ENCODE measurements at regions not wholly inside any gene's neighbourhood (a gene's known extent, or its start where the extent isn't known, plus 50 kb on each side); places are given as distances from the start of the nearest gene placed in this dataset.
"Not testable (repeated sequence)": the region's sequence is repeated elsewhere in the genome, so short reads cannot be mapped to it uniquely, and the experiment has no call there.

DNA sequence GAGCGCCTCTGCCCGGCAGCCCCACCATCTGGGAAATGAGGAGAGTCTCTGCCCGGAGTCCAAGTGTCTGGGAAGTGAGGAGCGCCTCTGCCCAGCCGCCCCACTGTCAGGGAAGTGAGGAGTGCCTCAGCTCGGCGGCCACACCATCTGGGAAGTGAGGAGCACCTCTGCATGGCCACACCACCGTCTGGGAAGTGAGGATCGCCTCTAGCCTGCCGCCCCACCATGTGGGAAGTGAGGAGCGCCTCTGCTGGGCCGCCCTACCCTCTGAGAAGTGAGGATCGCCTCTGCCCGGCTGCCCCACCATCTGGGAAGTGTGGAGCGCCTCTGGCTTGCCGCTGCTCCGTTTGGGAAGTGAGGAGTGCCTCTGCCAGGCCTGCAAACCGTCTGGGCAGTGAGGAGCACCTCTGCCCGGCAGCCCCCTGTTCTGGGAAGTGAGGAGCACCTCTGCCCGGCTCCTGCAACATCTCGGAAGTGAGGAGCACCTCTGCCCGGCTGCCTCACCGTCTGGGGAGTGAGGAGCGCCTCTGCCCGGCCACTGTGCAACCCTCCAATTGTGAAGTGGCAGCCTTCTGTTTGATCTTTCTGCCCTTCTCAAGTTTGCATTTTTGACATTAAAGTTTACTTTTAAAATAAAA lies 60.8 kb upstream of the CEACAM21 start:
- TF ChIP-seq CTCF (IDR thresholded peaks at IDR 0.05; ENCODE audit: insufficient read depth, low read depth, low read length, missing control alignments): no peak
- no peak for DNase-seq (ENCODE audit: low read depth)

DNA sequence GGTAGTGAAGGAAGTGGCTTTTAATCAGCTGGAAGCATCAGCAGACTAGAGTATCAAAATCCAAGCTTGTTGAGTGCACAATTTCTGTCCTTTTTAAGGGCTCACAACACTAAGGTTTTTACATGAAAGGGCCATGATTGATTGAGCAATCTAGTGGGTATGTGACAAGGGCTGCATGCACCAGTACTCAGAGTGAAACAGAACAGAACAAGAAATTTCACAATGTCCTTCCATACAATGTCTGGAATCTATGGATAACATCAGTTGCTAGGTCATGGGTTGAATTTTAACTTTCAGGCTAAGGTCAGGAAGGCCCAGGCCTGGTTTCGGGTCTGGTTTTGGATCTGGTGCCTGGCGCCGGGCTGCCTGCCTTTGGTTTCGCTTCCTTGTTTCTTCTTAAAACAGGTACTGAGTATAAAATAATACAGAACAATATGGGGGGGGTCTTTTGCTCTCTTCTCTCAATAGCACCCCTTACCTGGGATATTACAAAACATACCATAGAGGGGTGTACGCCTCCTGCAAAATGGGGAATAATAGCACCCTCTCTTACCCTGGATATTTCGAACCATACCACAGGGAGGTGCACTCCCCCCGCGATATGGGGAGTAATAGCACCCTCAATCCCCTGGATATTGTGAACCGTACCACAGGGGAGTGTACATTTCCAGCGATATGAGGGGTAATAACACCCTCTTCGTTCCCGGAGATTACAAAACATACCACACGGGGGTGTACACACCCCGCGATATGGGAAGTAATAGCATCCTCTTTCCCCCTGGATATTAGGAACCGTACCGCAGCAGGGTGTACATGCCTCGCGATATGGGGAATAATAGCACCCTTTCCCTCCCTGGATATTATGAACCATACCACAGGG lies 59.4 kb upstream of the CEACAM21 start:
- H3K4me3 ChIP-seq (ENCODE audit: low read depth, low read length): not testable (repeated sequence)
- peak; percentile 16 for TF ChIP-seq CTCF (IDR thresholded peaks at IDR 0.05; ENCODE audit: insufficient read depth, low read depth, low read length, missing control alignments)
- DNase-seq (ENCODE audit: low read depth): peak; percentile 48

More for the DNA sequence above, 60.8 kb upstream of the CEACAM21 start:
- H3K4me3 ChIP-seq (ENCODE audit: low read depth, low read length): no peak overlapping the region

DNA sequence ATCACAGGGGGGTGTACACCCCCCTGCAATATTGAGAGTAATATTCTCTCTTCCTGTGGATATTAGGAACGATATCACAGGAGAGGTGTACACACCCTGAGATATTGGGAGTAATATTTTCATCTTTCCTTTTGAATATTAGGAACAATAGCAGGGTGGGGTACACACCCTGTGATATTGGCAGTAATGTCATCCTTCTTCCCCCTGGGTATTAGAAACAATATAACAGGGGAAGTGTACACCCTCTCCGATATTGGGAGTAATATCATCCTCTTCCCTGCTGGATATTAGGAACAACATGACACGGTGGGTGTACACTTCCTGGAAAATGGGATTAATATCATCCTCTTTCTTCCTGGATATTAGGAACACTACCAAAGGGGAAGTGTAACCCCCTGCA lies 57.8 kb upstream of the CEACAM21 start:
- no peak for TF ChIP-seq CTCF (IDR thresholded peaks at IDR 0.05; ENCODE audit: insufficient read depth, low read depth, low read length, missing control alignments)
- no peak overlapping the region for H3K4me3 ChIP-seq (ENCODE audit: low read depth, low read length)
- DNase-seq (ENCODE audit: low read depth): no peak

DNA sequence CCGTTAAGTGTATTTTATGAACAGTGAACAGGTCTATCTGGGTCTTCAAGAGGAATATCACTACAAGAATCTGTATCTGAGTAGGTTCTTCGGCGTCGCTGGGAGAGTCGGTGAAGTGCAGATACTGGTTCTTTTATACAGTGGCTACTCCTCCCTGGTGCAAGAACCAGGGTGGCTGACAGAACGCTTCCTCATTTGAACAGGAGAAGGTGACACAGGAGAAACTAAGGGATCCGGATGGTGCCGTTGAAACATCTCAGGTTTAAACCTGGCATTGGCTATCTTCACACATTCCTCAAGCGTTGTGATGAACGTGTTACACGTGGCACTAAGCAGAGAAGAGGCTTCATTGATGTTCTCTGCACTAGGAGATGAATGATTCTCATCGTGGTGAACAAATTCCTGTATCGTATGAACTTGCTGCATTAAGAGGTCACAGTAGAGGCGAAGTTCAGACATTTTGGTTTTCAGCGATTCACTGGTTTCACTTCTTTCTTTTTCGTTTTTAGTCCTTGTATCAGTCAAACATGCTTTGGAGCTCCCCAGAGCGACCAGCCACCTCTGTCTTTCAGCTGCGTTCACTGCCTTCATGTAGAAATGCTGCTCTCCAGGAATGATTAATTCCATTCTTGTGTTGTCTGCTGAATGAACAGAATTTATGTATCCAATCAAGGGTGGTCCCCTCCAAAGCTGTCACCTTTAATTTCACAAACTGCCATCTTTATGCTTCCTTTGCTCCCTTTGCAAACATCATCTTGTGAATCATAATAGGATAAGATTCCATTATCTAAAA lies 54.6 kb upstream of the CEACAM21 start:
- peak; percentile 71 for DNase-seq (ENCODE audit: low read depth)
- H3K4me3 ChIP-seq (ENCODE audit: low read depth, low read length): peak overlapping the region; percentile 46

DNA sequence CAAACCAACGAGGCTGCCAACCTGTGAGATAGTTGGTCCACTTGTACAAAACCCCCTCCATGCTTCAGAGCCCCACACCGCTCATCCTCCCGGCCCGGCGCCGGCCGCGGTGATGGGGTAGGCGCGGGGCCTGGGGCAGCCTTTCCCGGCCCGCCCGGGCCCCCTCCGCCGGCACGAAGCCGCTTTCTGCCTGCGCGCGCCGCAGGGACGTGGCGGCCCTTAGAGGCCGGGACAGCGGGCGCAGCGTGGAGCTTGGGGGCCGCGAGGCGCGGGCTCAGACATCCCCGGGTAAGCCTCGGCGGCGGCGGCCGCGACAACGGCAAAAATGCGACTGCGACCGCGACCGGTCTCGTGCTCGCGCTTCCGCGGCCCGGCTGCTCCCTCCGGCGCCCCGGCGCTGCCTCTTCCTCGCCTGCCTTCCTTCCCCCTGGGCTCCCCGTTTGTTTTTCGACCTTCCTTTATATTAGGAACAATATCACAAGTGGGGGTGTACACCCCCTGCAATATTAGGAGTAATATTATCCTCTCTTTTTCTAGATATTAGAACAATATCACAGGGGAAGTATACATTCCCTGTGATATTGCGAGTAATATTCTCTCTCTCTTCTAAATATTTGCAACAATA lies 53.9 kb upstream of the CEACAM21 start:
- peak; percentile 42 for DNase-seq (ENCODE audit: low read depth)
- TF ChIP-seq CTCF (IDR thresholded peaks at IDR 0.05; ENCODE audit: insufficient read depth, low read depth, low read length, missing control alignments): no peak
- peak overlapping the region; percentile 46 for H3K4me3 ChIP-seq (ENCODE audit: low read depth, low read length)

DNA sequence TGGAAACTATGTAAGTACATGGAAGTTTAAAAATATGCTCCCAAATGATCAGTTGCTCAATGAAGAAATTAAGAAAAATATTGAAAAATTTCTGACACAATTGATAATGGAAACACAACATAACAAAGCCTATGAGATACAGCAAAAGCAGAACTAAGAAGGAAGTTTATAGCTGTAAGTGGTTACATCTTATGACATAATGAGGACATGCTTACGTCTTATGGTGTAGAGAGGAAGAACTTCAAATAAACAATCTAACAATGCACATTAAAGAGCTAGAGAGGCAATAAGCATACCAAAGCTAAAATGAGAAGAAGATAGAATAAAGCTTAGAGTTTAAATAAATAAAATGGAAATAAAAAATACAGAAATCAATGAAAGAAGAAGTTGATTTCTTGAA lies 50.0 kb upstream of the CEACAM21 start:
- no peak for TF ChIP-seq CTCF (IDR thresholded peaks at IDR 0.05; ENCODE audit: insufficient read depth, low read depth, low read length, missing control alignments)
- DNase-seq (ENCODE audit: low read depth): no peak
- H3K4me3 ChIP-seq (ENCODE audit: low read depth, low read length): no peak overlapping the region
